HepG2 (cell line): ENCODE measurements at regions not wholly inside any gene's neighbourhood (a gene's known extent, or its start where the extent isn't known, plus 50 kb on each side); places are given as distances from the start of the nearest gene placed in this dataset.

Source experiments
- ATAC-seq: fragments of 200-7000 bp; cut with Tn5 transposase; 3 replicates; pipeline ENCODE4 v1.9.1; 2020; ENCODE audit warnings: mild to moderate bottlenecking, moderate library complexity
- BruUV-seq: library from RNA; stranded (reverse); fragments of 400-500 nt; replicated peaks from 2 replicates; lab custom pipeline; 2021; lab: Mats Ljungman, UMichigan
- CTCF ChIA-PET: fragments of 300-600 bp; formaldehyde crosslinking; extraction: SDS; loops from one replicate; lab custom pipeline; 2021; ENCODE audit warnings: low total read pairs, inconsistent platforms, low intra/inter-chr PET ratio; lab: Yijun Ruan, JAX
- POLR2A ChIA-PET: fragments of 350-600 bp; sonication (Branson Sonifier 250); formaldehyde crosslinking; loops from one replicate; lab custom pipeline; 2020; ENCODE audit warnings: antibody characterized with exemption, inconsistent platforms; lab: Yijun Ruan, JAX
- DNase-seq: peaks from one replicate; pipeline ENCODE4 v3.0.0-alpha.2; 2015; ENCODE audit warnings: low spot score
- FAIRE-seq: peaks from 3 replicates; lab custom pipeline; 2011; peaks lifted over from hg19 to GRCh38; lab: Jason Lieb, UNC
- H2AFZ ChIP-seq: one replicate; pipeline ENCODE4 v1.6.1; 2011; ENCODE audit warnings: low read length, inconsistent platforms
- H3K27ac ChIP-seq: fragments of 300-600 bp; 3 replicates; pipeline ENCODE4 v1.8.0; 2011; ENCODE audit warnings: mixed run types, mild to moderate bottlenecking, mixed read lengths, low read length, inconsistent platforms; ENCODE audit not compliant: insufficient read depth; ENCODE audit errors: extremely low read length
- H3K27me3 ChIP-seq, 2 experiments: fragments of 200-600 bp in 1 of 2; 2 replicates in 1 of 2; 3 replicates in 1 of 2; pipeline versions ENCODE4 v1.6.0 to v1.8.0; 2011; ENCODE audit warnings: low read length in 2 of 2, mild to moderate bottlenecking in 2 of 2, moderate library complexity in 2 of 2, inconsistent platforms in 1 of 2; ENCODE audit not compliant: insufficient read depth in 2 of 2, control insufficient read depth in 1 of 2
- H3K36me3 ChIP-seq, 2 experiments: fragments of 200-600 bp in 1 of 2; replicated peaks in 1 of 2; 2 replicates in 1 of 2; 3 replicates in 1 of 2; pipeline versions ENCODE4 v1.5.1 to v1.8.0; 2011; ENCODE audit warnings: low read length in 2 of 2, inconsistent platforms in 1 of 2; ENCODE audit not compliant: insufficient read depth in 2 of 2, control insufficient read depth in 1 of 2
- H3K4me1 ChIP-seq: 2 replicates; pipeline ENCODE4 v1.5.1; 2012; ENCODE audit warnings: low read length, inconsistent platforms; ENCODE audit not compliant: insufficient read depth
- H3K4me2 ChIP-seq: 2 replicates; pipeline ENCODE4 v1.6.0; 2011; ENCODE audit warnings: low read depth, low read length, inconsistent platforms
- H3K4me3 ChIP-seq, 3 experiments: fragments of 200-600 bp in 1 of 3; sonication (generic), shearing (Covaris generic) in 1 of 3; replicated peaks in 1 of 3; 2 replicates each; pipeline ENCODE4 v1.5.1; 2011 to 2016; ENCODE audit warnings: low read length in 3 of 3, inconsistent platforms in 2 of 3, low read depth in 2 of 3, mild to moderate bottlenecking in 2 of 3, control low read depth in 1 of 3, mixed read lengths in 1 of 3; ENCODE audit not compliant: insufficient read depth in 1 of 3
- H3K79me2 ChIP-seq: one replicate; pipeline ENCODE4 v1.6.1; 2011; ENCODE audit warnings: low read length, inconsistent platforms; ENCODE audit not compliant: insufficient read depth
- H3K9ac ChIP-seq: 2 replicates; pipeline ENCODE4 v1.6.0; 2011; ENCODE audit warnings: mild to moderate bottlenecking, low read depth, low read length, inconsistent platforms; ENCODE audit not compliant: insufficient read depth
- H3K9me3 ChIP-seq: 2 replicates; pipeline ENCODE4 v1.5.1; 2012; ENCODE audit warnings: mild to moderate bottlenecking, low read length
- H4K20me1 ChIP-seq: 2 replicates; pipeline ENCODE4 v1.6.0; 2011; ENCODE audit warnings: inconsistent platforms, mild to moderate bottlenecking, low read length, moderate library complexity; ENCODE audit not compliant: insufficient read depth
- CBFB ChIP-seq: sonication (generic); formaldehyde crosslinking; IDR thresholded peaks from 2 replicates; pipeline ENCODE4 v1.4.0; 2020; ENCODE audit warnings: missing genetic modification reagents
- CBX5 ChIP-seq: sonication (generic); formaldehyde crosslinking; IDR thresholded peaks from 2 replicates; pipeline ENCODE4 v1.4.0; 2020; ENCODE audit warnings: missing genetic modification reagents, borderline replicate concordance
- MXI1 ChIP-seq: IDR thresholded peaks from 3 replicates; pipeline ENCODE4 v1.6.1; 2012; ENCODE audit warnings: low read depth, low read length, inconsistent platforms, borderline replicate concordance
- U2AF1 ChIP-seq: fragments of 200-400 bp; formaldehyde crosslinking; optimal IDR thresholded peaks from 2 replicates; pipeline ENCODE3; 2017; ENCODE audit warnings: mild to moderate bottlenecking, low read depth, low read length
- ZNF138 ChIP-seq: sonication (generic); formaldehyde crosslinking; IDR thresholded peaks from 2 replicates; pipeline ENCODE4 v1.5.0; 2020; ENCODE audit warnings: mild to moderate bottlenecking, low read depth, missing genetic modification reagents
- ZNF251 ChIP-seq: sonication (generic); formaldehyde crosslinking; IDR thresholded peaks from 2 replicates; pipeline ENCODE4 v1.9.0; 2021; ENCODE audit warnings: mild to moderate bottlenecking, missing genetic modification reagents
- ZNF510 ChIP-seq: sonication (generic); formaldehyde crosslinking; IDR thresholded peaks from 2 replicates; pipeline ENCODE4 v1.4.0; 2020; ENCODE audit warnings: low read depth, mild to moderate bottlenecking, missing genetic modification reagents
- ZNF619 ChIP-seq: sonication (generic); formaldehyde crosslinking; IDR thresholded peaks from 2 replicates; pipeline ENCODE4 v1.4.0; 2020; ENCODE audit warnings: mild to moderate bottlenecking, missing genetic modification reagents
- WGBS: methylation state at CpG from one replicate; pipeline ENCODE4 v1.1.6; 2017; ENCODE audit warnings: low lambda C conversion rate; 5-methylcytosine and 5-hydroxymethylcytosine counted together
- in situ Hi-C: cut with HindIII; loops from 2 replicates; pipeline ENCODE4 v1.10.0; 2017; ENCODE audit warnings: low pct_unique_long_range_greater_than_20kb; ENCODE audit not compliant: extremely low pct_ligation_motif_present
- intact Hi-C: fragments of 100-400 bp; cut with micrococcal nuclease; formaldehyde crosslinking; loops from one replicate; pipeline ENCODE4 v1.10.0; 2022; ENCODE audit not compliant: unreplicated experiment
- TF ChIP-seq, protein P1 (sequence below): sonication (generic); formaldehyde crosslinking; IDR thresholded peaks from one replicate; pipeline ENCODE4 v1.5.1; 2020; ENCODE audit warnings: mild to moderate bottlenecking, missing genetic modification reagents; ENCODE audit errors: not compliant biosample characterization
- TF ChIP-seq, protein P2 (sequence below): sonication (generic); formaldehyde crosslinking; IDR thresholded peaks from 2 replicates; pipeline ENCODE4 v1.5.0; 2020; ENCODE audit warnings: mild to moderate bottlenecking, missing genetic modification reagents, borderline replicate concordance
- TF ChIP-seq, protein P3 (sequence below): sonication (generic); formaldehyde crosslinking; IDR thresholded peaks from 2 replicates; pipeline ENCODE4 v1.8.1; 2023; ENCODE audit warnings: missing genetic modification reagents, inconsistent platforms, borderline replicate concordance

DNA sequence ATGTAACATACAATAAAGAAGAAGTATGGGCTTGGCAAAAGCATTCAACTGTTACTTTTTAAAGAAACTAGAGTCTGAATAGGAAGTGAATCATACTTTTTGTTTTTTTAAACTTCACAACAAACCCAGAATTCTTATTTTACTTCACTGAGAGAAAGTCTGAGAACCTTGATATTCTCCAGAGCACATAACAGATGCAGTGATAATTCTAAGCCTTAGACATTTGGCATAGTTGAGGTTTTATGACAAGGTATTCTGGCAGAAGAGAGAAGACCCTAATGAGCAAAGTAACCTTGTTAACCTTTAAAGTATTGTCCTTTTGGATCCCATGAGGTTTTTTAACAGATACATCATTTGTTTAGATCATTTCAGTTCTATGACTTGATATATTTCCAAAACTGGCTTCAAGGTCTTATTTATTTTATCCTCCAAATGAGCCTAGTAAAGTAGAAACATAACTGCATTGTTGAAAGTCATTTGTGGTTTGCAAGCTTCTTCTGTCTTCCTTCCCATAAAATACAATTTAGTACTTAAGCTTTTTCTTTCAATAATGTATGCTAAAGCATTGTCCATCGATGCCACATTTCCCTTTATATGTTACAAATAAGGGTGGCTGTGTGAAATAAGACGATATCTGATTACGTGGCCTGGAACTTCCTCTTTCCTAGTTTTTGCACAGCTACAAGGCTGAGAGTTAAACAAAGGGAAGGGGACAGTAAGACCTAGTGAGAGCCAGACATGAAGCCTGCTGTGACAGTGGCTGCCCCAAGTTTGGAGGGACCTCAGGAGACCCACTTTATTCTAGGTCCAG, 86.1 kb upstream of the ITPRID2 start (continued):
- TF ChIP-seq, protein P1, sequence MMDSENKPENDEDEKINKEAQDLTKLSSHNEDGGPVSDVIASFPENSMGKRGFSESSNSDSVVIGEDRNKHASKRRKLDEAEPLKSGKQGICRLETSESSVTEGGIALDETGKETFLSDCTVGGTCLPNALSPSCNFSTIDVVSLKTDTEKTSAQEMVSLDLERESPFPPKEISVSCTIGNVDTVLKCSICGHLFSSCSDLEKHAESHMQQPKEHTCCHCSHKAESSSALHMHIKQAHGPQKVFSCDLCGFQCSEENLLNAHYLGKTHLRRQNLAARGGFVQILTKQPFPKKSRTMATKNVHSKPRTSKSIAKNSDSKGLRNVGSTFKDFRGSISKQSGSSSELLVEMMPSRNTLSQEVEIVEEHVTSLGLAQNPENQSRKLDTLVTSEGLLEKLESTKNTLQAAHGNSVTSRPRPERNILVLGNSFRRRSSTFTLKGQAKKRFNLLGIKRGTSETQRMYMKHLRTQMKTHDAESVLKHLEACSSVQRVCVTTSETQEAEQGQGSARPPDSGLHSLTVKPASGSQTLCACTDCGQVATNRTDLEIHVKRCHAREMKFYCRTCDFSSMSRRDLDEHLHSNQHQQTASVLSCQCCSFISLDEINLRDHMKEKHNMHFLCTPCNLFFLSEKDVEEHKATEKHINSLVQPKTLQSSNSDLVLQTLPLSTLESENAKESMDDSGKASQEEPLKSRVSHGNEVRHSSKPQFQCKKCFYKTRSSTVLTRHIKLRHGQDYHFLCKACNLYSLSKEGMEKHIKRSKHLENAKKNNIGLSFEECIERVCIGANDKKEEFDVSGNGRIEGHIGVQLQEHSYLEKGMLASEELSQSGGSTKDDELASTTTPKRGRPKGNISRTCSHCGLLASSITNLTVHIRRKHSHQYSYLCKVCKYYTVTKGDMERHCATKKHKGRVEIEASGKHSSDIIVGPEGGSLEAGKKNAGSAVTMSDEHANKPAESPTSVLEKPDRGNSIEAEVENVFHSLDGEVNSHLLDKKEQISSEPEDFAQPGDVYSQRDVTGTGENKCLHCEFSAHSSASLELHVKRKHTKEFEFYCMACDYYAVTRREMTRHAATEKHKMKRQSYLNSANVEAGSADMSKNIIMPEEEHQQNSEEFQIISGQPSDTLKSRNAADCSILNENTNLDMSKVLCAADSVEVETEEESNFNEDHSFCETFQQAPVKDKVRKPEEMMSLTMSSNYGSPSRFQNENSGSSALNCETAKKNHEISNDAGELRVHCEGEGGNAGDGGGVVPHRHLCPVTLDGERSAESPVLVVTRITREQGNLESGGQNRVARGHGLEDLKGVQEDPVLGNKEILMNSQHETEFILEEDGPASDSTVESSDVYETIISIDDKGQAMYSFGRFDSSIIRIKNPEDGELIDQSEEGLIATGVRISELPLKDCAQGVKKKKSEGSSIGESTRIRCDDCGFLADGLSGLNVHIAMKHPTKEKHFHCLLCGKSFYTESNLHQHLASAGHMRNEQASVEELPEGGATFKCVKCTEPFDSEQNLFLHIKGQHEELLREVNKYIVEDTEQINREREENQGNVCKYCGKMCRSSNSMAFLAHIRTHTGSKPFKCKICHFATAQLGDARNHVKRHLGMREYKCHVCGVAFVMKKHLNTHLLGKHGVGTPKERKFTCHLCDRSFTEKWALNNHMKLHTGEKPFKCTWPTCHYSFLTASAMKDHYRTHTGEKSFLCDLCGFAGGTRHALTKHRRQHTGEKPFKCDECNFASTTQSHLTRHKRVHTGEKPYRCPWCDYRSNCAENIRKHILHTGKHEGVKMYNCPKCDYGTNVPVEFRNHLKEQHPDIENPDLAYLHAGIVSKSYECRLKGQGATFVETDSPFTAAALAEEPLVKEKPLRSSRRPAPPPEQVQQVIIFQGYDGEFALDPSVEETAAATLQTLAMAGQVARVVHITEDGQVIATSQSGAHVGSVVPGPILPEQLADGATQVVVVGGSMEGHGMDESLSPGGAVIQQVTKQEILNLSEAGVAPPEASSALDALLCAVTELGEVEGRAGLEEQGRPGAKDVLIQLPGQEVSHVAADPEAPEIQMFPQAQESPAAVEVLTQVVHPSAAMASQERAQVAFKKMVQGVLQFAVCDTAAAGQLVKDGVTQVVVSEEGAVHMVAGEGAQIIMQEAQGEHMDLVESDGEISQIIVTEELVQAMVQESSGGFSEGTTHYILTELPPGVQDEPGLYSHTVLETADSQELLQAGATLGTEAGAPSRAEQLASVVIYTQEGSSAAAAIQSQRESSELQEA, result no peak

DNA sequence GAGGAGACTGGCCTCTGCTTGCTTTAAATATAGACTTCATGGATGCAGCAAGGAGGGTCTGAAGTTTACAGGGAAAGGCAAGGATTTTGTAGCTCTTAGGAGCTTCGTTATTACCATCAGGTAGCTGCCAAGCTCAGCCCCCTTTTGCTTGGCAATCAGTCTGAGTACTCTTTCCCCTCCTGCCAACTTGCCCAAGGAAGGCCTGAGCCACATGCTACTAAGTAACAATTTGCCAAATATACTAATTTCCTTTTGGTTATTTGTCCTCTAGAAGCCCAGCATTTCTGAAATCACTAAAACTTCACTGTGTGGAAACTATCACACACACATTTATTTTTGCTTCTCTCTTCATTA, 85.5 kb upstream of the ITPRID2 start:
- no peak for DNase-seq
- WGBS, result 0% methylated on average over 1 of the region's 1 CpG
- Histone ChIP-seq H3K27ac (no peak overlapping the region), H3K9ac (no peak overlapping the region), H3K79me2 (no peaks in the 10 kb centered on the region), H3K27me3 (no peaks in the 10 kb centered on the region), H3K36me3 (no peaks in the 10 kb centered on the region), H4K20me1 (no peaks in the 10 kb centered on the region), H3K4me3 (no peak overlapping the region), H3K4me2 (no peak overlapping the region), H2AFZ (peak overlapping the region; percentile 11), H3K9me3 (peaks cover 11% of the 10 kb centered on the region; the same call in 1 of the 2 replicates), H3K4me1 (peaks cover 34% of the 10 kb centered on the region)
- ChIA-PET CTCF (no interaction called here), POLR2A (no interaction called here)
- in situ Hi-C loops (no loop called here), intact Hi-C loops (no loop called here)
- ATAC-seq, result no peak
- BruUV-seq, result no TSS peak
- no peak for FAIRE-seq
- TF ChIP-seq CBX5 (CRISPR knock-in tag) (no peak), ZNF619 (CRISPR knock-in tag) (no peak), ZNF510 (CRISPR knock-in tag) (no peak), CBFB (no peak), MXI1 (no peak), U2AF1 (no peak), ZNF138 (CRISPR knock-in tag) (no peak), ZNF251 (CRISPR knock-in tag) (no peak)
- TF ChIP-seq, protein P2, sequence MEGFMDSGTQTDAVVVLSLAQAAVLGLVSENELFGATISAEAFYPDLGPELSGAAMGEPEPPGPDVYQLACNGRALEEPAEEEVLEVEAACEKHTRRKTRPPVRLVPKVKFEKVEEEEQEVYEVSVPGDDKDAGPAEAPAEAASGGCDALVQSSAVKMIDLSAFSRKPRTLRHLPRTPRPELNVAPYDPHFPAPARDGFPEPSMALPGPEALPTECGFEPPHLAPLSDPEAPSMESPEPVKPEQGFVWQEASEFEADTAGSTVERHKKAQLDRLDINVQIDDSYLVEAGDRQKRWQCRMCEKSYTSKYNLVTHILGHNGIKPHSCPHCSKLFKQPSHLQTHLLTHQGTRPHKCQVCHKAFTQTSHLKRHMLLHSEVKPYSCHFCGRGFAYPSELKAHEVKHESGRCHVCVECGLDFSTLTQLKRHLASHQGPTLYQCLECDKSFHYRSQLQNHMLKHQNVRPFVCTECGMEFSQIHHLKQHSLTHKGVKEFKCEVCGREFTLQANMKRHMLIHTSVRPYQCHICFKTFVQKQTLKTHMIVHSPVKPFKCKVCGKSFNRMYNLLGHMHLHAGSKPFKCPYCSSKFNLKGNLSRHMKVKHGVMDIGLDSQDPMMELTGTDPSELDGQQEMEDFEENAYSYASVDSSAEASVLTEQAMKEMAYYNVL, result no peak
- TF ChIP-seq, protein P3, sequence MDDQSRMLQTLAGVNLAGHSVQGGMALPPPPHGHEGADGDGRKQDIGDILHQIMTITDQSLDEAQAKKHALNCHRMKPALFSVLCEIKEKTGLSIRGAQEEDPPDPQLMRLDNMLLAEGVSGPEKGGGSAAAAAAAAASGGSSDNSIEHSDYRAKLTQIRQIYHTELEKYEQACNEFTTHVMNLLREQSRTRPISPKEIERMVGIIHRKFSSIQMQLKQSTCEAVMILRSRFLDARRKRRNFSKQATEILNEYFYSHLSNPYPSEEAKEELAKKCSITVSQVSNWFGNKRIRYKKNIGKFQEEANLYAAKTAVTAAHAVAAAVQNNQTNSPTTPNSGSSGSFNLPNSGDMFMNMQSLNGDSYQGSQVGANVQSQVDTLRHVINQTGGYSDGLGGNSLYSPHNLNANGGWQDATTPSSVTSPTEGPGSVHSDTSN, result no peak
